Upper lobe of right lung (tissue), 1 donor: ENCODE measurements at regions not wholly inside any gene's neighbourhood (a gene's known extent, or its start where the extent isn't known, plus 50 kb on each side); places are given as distances from the start of the nearest gene placed in this dataset.

Experiments
- ATAC-seq: fragments of 200-7000 bp; cut with Tn5 transposase; one replicate; pipeline ENCODE4 v1.9.1; 2020; ENCODE audit warnings: mild to moderate bottlenecking, moderate library complexity
- DNase-seq: peaks from one replicate; pipeline ENCODE4 v3.0.0-alpha.2; 2020
- H3K27ac ChIP-seq: fragments of 200-600 bp; one replicate; pipeline ENCODE4 v1.8.0; 2022
- H3K27me3 ChIP-seq: fragments of 200-600 bp; one replicate; pipeline ENCODE4 v1.8.0; 2022; ENCODE audit warnings: mild to moderate bottlenecking
- H3K36me3 ChIP-seq: fragments of 200-600 bp; one replicate; pipeline ENCODE4 v1.8.0; 2022
- H3K4me1 ChIP-seq: fragments of 200-600 bp; one replicate; pipeline ENCODE4 v1.8.0; 2022
- H3K4me3 ChIP-seq: fragments of 200-600 bp; one replicate; pipeline ENCODE4 v1.8.0; 2022; ENCODE audit warnings: mild to moderate bottlenecking
- H3K9me3 ChIP-seq: fragments of 200-600 bp; one replicate; pipeline ENCODE4 v1.8.0; 2022
- intact Hi-C: fragments of 100-400 bp; cut with DNase I; formaldehyde crosslinking; loops from one replicate; pipeline ENCODE4 v1.11.0; 2022
- TF ChIP-seq, protein P1 (sequence below): fragments of 200-600 bp; IDR thresholded peaks from one replicate; pipeline ENCODE4 v1.8.0; 2022; ENCODE audit warnings: antibody characterized with exemption
- donor health status: DM: no; HTN: yes; CAD: no; lungs with severe emphysema.

GRCh38 chr13:107874456-107874855, 340.9 kb downstream of the LIG4 start:
- H3K9me3 ChIP-seq, result no peaks in the 10 kb centered on the region
- no peak overlapping the region for H3K27ac ChIP-seq
- intact Hi-C loops, result no loop called here
- peaks cover 17% of the 10 kb centered on the region for H3K27me3 ChIP-seq
- DNase-seq (no peak), ATAC-seq (no peak)
- TF ChIP-seq, protein P1, sequence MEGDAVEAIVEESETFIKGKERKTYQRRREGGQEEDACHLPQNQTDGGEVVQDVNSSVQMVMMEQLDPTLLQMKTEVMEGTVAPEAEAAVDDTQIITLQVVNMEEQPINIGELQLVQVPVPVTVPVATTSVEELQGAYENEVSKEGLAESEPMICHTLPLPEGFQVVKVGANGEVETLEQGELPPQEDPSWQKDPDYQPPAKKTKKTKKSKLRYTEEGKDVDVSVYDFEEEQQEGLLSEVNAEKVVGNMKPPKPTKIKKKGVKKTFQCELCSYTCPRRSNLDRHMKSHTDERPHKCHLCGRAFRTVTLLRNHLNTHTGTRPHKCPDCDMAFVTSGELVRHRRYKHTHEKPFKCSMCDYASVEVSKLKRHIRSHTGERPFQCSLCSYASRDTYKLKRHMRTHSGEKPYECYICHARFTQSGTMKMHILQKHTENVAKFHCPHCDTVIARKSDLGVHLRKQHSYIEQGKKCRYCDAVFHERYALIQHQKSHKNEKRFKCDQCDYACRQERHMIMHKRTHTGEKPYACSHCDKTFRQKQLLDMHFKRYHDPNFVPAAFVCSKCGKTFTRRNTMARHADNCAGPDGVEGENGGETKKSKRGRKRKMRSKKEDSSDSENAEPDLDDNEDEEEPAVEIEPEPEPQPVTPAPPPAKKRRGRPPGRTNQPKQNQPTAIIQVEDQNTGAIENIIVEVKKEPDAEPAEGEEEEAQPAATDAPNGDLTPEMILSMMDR, result no peak
- no peak overlapping the region for H3K4me3 ChIP-seq
- no peaks in the 10 kb centered on the region for H3K4me1 ChIP-seq
- no peaks in the 10 kb centered on the region for H3K36me3 ChIP-seq

GRCh38 chr13:107873926-107874325, 341.4 kb downstream of the LIG4 start:
- intact Hi-C loops, result no loop called here
- ATAC-seq (no peak), DNase-seq (no peak)
- no peak overlapping the region for H3K4me3 ChIP-seq
- H3K36me3 ChIP-seq, result no peaks in the 10 kb centered on the region
- no peak overlapping the region for H3K27ac ChIP-seq
- no peaks in the 10 kb centered on the region for H3K9me3 ChIP-seq
- TF ChIP-seq, protein P1, result no peak
- H3K4me1 ChIP-seq, result no peaks in the 10 kb centered on the region
- peaks cover 22% of the 10 kb centered on the region for H3K27me3 ChIP-seq

- intact Hi-C loops, result no loop called here
- Histone ChIP-seq H3K27me3 (peaks cover 45% of the 10 kb centered on the region), H3K4me1 (peaks cover 9% of the 10 kb centered on the region), H3K27ac (no peak overlapping the region), H3K4me3 (no peak overlapping the region), H3K9me3 (no peaks in the 10 kb centered on the region), H3K36me3 (no peaks in the 10 kb centered on the region)
- ATAC-seq (no peak), DNase-seq (no peak)
- TF ChIP-seq, protein P1, result no peak
Observed at GRCh38 chr13:107870400-107870799, 344.9 kb downstream of the LIG4 start.

- peaks cover 9% of the 10 kb centered on the region for H3K4me1 ChIP-seq
- ATAC-seq, result peak; percentile 67
- no peaks in the 10 kb centered on the region for H3K9me3 ChIP-seq
- H3K27me3 ChIP-seq, result peaks cover 51% of the 10 kb centered on the region
- peak; percentile 74 for DNase-seq
- no peaks in the 10 kb centered on the region for H3K36me3 ChIP-seq
- TF ChIP-seq, protein P1, result peak; percentile 33
- intact Hi-C loops, result no loop called here
- H3K27ac ChIP-seq, result no peak overlapping the region
- peak overlapping the region; percentile 52 for H3K4me3 ChIP-seq
Observed at GRCh38 chr13:107867701-107868661, 347.4 kb downstream of the LIG4 start.

GRCh38 chr13:107866941-107867623, 348.3 kb downstream of the LIG4 start:
- H3K27ac ChIP-seq, result no peak overlapping the region
- no peaks in the 10 kb centered on the region for H3K36me3 ChIP-seq
- DNase-seq (peak; percentile 66), ATAC-seq (peak; percentile 45)
- TF ChIP-seq, protein P1, result no peak
- H3K4me1 ChIP-seq, result peaks cover 9% of the 10 kb centered on the region
- H3K9me3 ChIP-seq, result no peaks in the 10 kb centered on the region
- peak overlapping the region; percentile 52 for H3K4me3 ChIP-seq
- intact Hi-C loops, result no loop called here
- H3K27me3 ChIP-seq, result peaks cover 51% of the 10 kb centered on the region
